Stimulated activated CD4-positive, alpha-beta T cell treated with anti-CD3 and anti-CD28 coated beads, TNF-alpha, amount 100 ng/mL, for 48 hours (primary cell): ENCODE measurements at regions not wholly inside any gene's neighbourhood (a gene's known extent, or its start where the extent isn't known, plus 50 kb on each side); places are given as distances from the start of the nearest gene placed in this dataset.
"Not testable (repeated sequence)": the region's sequence is repeated elsewhere in the genome, so short reads cannot be mapped to it uniquely, and the experiment has no call there.

Experiments used
- DNase-seq, 3 donors: peaks; one replicate each; pipeline ENCODE4 v3.0.0-alpha.2; 2020; ENCODE audit warnings: low read depth in 3 of 3

- DNase-seq: no peak
Measured at GRCh38 chr13:38415233-38415632, 65.6 kb downstream of the UFM1 start.

GRCh38 chr13:38417241-38417640 is 67.6 kb downstream of the UFM1 start:
- no peak for DNase-seq

- no peak for DNase-seq
Measured at GRCh38 chr13:38417727-38418126, 68.1 kb downstream of the UFM1 start.

- DNase-seq: no peak
Measured at GRCh38 chr13:38418286-38418685, 68.6 kb downstream of the UFM1 start.

- DNase-seq: no peak
Measured at GRCh38 chr13:38419312-38419873, 69.7 kb downstream of the UFM1 start.

GRCh38 chr13:38421590-38422560 is 72.2 kb downstream of the UFM1 start:
- DNase-seq: no peak

- DNase-seq: no peak
Measured at GRCh38 chr13:38429916-38430315, 80.3 kb downstream of the UFM1 start.

GRCh38 chr13:38430796-38431195 is 81.1 kb downstream of the UFM1 start:
- DNase-seq: no peak

GRCh38 chr13:38440666-38441065 is 91.0 kb downstream of the UFM1 start:
- DNase-seq: no peak

GRCh38 chr13:38444904-38445303 is 95.3 kb downstream of the UFM1 start:
- DNase-seq: no peak

GRCh38 chr13:38452656-38453055 is 103.0 kb downstream of the UFM1 start:
- no peak for DNase-seq

- DNase-seq: no peak
Measured at GRCh38 chr13:38462605-38463004, 113.0 kb downstream of the UFM1 start.

GRCh38 chr13:38463048-38463447 is 113.4 kb downstream of the UFM1 start:
- DNase-seq: no peak

- not testable (repeated sequence) for DNase-seq
Measured at GRCh38 chr13:38472411-38472810, 122.8 kb downstream of the UFM1 start.

- DNase-seq: no peak
Measured at GRCh38 chr13:38473305-38473704, 123.7 kb downstream of the UFM1 start.

GRCh38 chr13:38477676-38478075 is 128.0 kb downstream of the UFM1 start:
- no peak for DNase-seq

GRCh38 chr13:38483623-38484022 is 134.0 kb downstream of the UFM1 start:
- DNase-seq: no peak

GRCh38 chr13:38490657-38491056 is 141.0 kb downstream of the UFM1 start:
- DNase-seq: no peak

- no peak for DNase-seq
Measured at GRCh38 chr13:38494445-38494844, 144.8 kb downstream of the UFM1 start.

GRCh38 chr13:38496917-38497316 is 147.3 kb downstream of the UFM1 start:
- no peak for DNase-seq

GRCh38 chr13:38498271-38498670 is 148.6 kb downstream of the UFM1 start:
- DNase-seq: no peak

GRCh38 chr13:38514575-38514974 is 164.9 kb downstream of the UFM1 start:
- no peak for DNase-seq

- no peak for DNase-seq
Measured at GRCh38 chr13:38518328-38518727, 168.5 kb upstream of the FREM2 start.
